Uterus (tissue), 2 donors: ENCODE measurements at regions not wholly inside any gene's neighbourhood (a gene's known extent, or its start where the extent isn't known, plus 50 kb on each side); places are given as distances from the start of the nearest gene placed in this dataset.

Experiments
- CTCF ChIP-seq, 4 experiments: fragments of 200-600 bp in 2 of 4; fragments of 450-650 bp in 2 of 4; sonication (generic) in 2 of 4; IDR thresholded peaks; one replicate each; pipeline ENCODE4 v1.5.1; 2016 to 2019; ENCODE audit warnings: antibody characterized with exemption in 4 of 4, mild to moderate bottlenecking in 2 of 4, moderate library complexity in 1 of 4
- POLR2A ChIP-seq, 2 donors: fragments of 450-650 bp; IDR thresholded peaks; one replicate each; pipeline ENCODE4 v1.6.1; 2016; ENCODE audit warnings: antibody characterized with exemption in 2 of 2, mild to moderate bottlenecking in 1 of 2, moderate library complexity in 1 of 2

- TF ChIP-seq CTCF (IDR thresholded peaks at IDR 0.05) (no peak), POLR2A (IDR thresholded peaks at IDR 0.05) (no peak)
Measured at GRCh38 chr12:127749416-127749815, 517.6 kb upstream of the TMEM132C start.
